Chondrocyte (in vitro differentiated cells): ENCODE measurements at regions not wholly inside any gene's neighbourhood (a gene's known extent, or its start where the extent isn't known, plus 50 kb on each side); places are given as distances from the start of the nearest gene placed in this dataset.

Experiments used
- DNase-seq: peaks from one replicate; pipeline ENCODE4 v3.0.0; 2021; ENCODE audit warnings: mixed read lengths, low spot score
- H3K27ac Mint-ChIP-seq: one replicate; pipeline ENCODE4 v1.8.0; 2021; ENCODE audit warnings: mild to moderate bottlenecking, moderate library complexity, mixed read lengths; ENCODE audit not compliant: unreplicated experiment
- H3K27me3 Mint-ChIP-seq: 2 replicates; pipeline ENCODE4 v1.8.0; 2021; ENCODE audit warnings: low read depth, mixed read lengths
- H3K36me3 Mint-ChIP-seq: 2 replicates; pipeline ENCODE4 v1.8.0; 2021; ENCODE audit warnings: low read depth, mixed read lengths
- H3K4me1 Mint-ChIP-seq: 2 replicates; pipeline ENCODE4 v1.8.0; 2021; ENCODE audit warnings: low read depth, mild to moderate bottlenecking, mixed read lengths
- H3K4me3 Mint-ChIP-seq: one replicate; pipeline ENCODE4 v1.8.0; 2021; ENCODE audit warnings: mild to moderate bottlenecking, moderate library complexity, mixed read lengths; ENCODE audit not compliant: unreplicated experiment
- H3K9me3 Mint-ChIP-seq: 2 replicates; pipeline ENCODE4 v1.8.0; 2021; ENCODE audit warnings: low read depth, mixed read lengths
- CTCF ChIP-seq: fragments of 200-600 bp; sonication (generic); IDR thresholded peaks from 2 replicates; pipeline ENCODE4 v1.5.0; 2021; ENCODE audit warnings: antibody characterized with exemption, mild to moderate bottlenecking, moderate library complexity

DNA sequence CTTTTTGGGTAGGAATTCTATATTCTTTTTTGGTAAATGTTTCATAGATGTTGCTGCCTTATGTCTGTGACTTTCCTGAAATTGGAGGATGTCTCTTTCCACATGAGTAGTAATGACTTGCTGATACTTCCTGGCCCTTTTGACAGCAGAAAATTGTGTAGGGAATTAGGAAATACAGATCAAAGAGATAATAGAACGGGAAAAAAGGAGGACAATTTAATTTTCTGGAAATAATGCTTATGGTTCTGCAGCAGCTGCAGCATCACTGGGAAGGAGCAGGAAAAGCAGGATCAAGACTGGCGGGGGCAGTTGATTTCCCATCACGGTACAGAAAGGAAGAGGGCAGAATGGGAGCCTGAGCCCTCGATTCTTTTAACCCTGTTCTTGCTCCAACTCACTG is 68.8 kb upstream of the PZP start:
- Mint-ChIP-seq H3K4me1 (peaks cover 3% of the 10 kb centered on the region), H3K4me3 (no peak overlapping the region), H3K27me3 (peaks cover 11% of the 10 kb centered on the region), H3K36me3 (no peaks in the 10 kb centered on the region), H3K27ac (no peak overlapping the region), H3K9me3 (no peaks in the 10 kb centered on the region)
- no peak for DNase-seq
- TF ChIP-seq CTCF: no peak

DNA sequence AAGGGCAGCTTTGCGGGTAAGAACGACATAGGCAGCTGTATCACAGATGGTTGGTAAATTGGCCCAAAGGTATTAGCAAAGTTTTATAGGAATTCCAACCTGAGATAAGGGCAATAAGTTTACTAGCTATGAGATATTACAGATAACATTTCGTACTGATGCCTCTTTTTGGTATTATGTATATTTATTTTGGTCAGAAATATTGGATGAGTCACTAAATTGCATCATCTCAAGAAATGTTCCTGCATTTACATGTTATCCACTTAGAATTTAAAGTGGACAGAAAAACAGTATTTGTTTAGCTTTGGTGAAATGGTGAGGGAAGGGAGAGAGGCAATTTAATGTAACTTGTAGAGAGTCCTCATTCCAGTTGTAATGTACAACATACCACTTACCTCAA is 65.1 kb upstream of the PZP start:
- H3K4me1 Mint-ChIP-seq: peaks cover 3% of the 10 kb centered on the region
- no peak for DNase-seq
- peak overlapping the region; percentile 6 for H3K27ac Mint-ChIP-seq
- H3K27me3 Mint-ChIP-seq: peaks cover 11% of the 10 kb centered on the region
- no peak for TF ChIP-seq CTCF
- H3K4me3 Mint-ChIP-seq: no peak overlapping the region
- no peaks in the 10 kb centered on the region for H3K36me3 Mint-ChIP-seq
- no peaks in the 10 kb centered on the region for H3K9me3 Mint-ChIP-seq

DNA sequence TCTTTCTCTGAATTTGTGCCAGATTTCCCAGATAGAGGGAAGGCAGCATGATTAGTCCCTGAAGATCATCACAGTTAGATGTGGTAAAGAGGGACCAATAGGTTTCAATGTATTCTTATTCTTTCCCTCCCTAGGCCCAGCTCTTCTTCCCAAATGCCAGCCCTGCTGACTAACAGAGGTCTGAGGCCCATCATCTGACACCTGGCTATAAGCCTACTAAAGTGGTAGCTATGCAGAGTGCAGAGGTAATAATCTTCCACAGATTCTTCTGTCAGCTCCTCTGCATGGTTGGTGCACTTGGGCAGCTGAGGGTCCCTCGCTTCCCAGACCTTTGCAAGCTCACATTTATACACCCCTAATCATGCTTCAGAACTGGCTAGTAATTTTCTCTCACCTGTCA is 63.7 kb upstream of the PZP start:
- Mint-ChIP-seq H3K4me1 (peaks cover 3% of the 10 kb centered on the region), H3K9me3 (no peaks in the 10 kb centered on the region), H3K27ac (no peak overlapping the region), H3K4me3 (no peak overlapping the region), H3K36me3 (no peaks in the 10 kb centered on the region), H3K27me3 (peaks cover 9% of the 10 kb centered on the region)
- no peak for DNase-seq
- TF ChIP-seq CTCF: no peak

DNA sequence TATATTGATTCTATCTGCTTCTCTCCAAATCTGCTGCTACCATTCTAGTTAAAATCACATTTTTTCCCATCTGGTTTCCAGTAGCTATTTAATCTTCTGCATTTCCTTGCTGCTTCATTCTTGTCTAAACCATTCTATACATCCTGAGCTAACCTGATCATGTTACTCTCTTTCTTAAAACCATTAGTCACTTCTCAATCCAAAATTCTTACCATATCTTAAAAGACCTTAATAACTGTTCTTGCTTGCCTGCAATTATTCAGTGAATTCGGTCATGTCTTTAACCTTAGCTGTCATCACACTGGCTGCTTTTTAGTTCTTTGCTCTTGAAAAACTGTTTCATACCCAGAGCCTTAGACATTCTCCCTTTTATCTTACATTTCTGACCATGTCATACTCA is 56.4 kb upstream of the PZP start:
- Mint-ChIP-seq H3K4me3 (no peak overlapping the region), H3K27me3 (peaks cover 4% of the 10 kb centered on the region), H3K27ac (no peak overlapping the region), H3K9me3 (no peaks in the 10 kb centered on the region), H3K36me3 (no peaks in the 10 kb centered on the region), H3K4me1 (no peaks in the 10 kb centered on the region)
- DNase-seq: no peak
- TF ChIP-seq CTCF: no peak

DNA sequence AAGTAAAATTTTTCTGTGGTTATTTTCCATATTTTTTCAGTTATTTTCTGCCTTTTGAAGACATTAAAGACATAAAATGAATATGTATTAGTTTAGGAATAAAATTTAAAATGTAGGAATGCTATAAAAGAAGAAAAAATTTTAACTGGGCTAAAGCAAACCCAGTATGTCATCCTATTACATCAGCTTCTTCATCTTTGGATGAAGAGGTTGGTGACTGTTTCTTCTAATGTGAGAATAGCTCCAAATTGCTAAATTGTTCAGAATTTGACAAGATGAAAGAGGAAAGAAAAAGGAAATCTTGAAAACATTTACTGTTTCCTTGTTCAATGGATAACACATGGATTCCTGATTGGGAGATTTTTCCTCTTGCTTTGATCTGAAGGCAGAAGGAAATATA is 52.7 kb upstream of the PZP start:
- H3K27ac Mint-ChIP-seq: no peak overlapping the region
- H3K27me3 Mint-ChIP-seq: peaks cover 3% of the 10 kb centered on the region
- H3K4me1 Mint-ChIP-seq: no peaks in the 10 kb centered on the region
- no peaks in the 10 kb centered on the region for H3K36me3 Mint-ChIP-seq
- no peak for DNase-seq
- H3K9me3 Mint-ChIP-seq: no peaks in the 10 kb centered on the region
- H3K4me3 Mint-ChIP-seq: no peak overlapping the region
- no peak for TF ChIP-seq CTCF
